BLaER1 (cell line): ENCODE measurements at regions not wholly inside any gene's neighbourhood (a gene's known extent, or its start where the extent isn't known, plus 50 kb on each side); places are given as distances from the start of the nearest gene placed in this dataset.

ENCODE experiments used
- H3K27ac ChIP-seq: shearing (Covaris generic); formaldehyde crosslinking; 2 replicates; pipeline ENCODE4 v1.8.1; 2022
- H3K27me3 ChIP-seq: shearing (Covaris generic); formaldehyde crosslinking; 2 replicates; pipeline ENCODE4 v1.8.1; 2022
- H3K36me3 ChIP-seq: shearing (Covaris generic); formaldehyde crosslinking; 2 replicates; pipeline ENCODE4 v1.8.1; 2022
- H3K4me1 ChIP-seq: shearing (Covaris generic); formaldehyde crosslinking; 2 replicates; pipeline ENCODE4 v1.8.1; 2022
- H3K4me2 ChIP-seq: shearing (Covaris generic); formaldehyde crosslinking; 2 replicates; pipeline ENCODE4 v1.8.1; 2022
- H3K4me3 ChIP-seq: shearing (Covaris generic); formaldehyde crosslinking; 2 replicates; pipeline ENCODE4 v1.8.1; 2022
- H3K9ac ChIP-seq: shearing (Covaris generic); formaldehyde crosslinking; 2 replicates; pipeline ENCODE4 v1.8.1; 2022
- H3K9me3 ChIP-seq: shearing (Covaris generic); formaldehyde crosslinking; 2 replicates; pipeline ENCODE4 v1.8.1; 2022
- H4K20me1 ChIP-seq: shearing (Covaris generic); formaldehyde crosslinking; 2 replicates; pipeline ENCODE4 v1.8.1; 2022
- Cebpa-rat ChIP-seq: shearing (Covaris generic); IDR thresholded peaks from 2 replicates; pipeline ENCODE4 v1.8.1; 2022

- H3K36me3 ChIP-seq: no peaks in the 10 kb centered on the region
- H3K27ac ChIP-seq: no peak overlapping the region
- no peaks in the 10 kb centered on the region for H3K27me3 ChIP-seq
- TF ChIP-seq Cebpa-rat: no peak
- no peak overlapping the region for H3K4me3 ChIP-seq
- no peak overlapping the region for H3K9ac ChIP-seq
- H3K4me2 ChIP-seq: no peak overlapping the region
- no peaks in the 10 kb centered on the region for H3K4me1 ChIP-seq
- no peaks in the 10 kb centered on the region for H3K9me3 ChIP-seq
- H4K20me1 ChIP-seq: no peaks in the 10 kb centered on the region
These were observed 265.7 kb downstream of the MTRR start for GRCh38 chr5:8134609-8135008.

- Histone ChIP-seq H3K4me3 (no peak overlapping the region), H3K9me3 (no peaks in the 10 kb centered on the region), H3K27ac (no peak overlapping the region), H3K36me3 (no peaks in the 10 kb centered on the region), H3K27me3 (no peaks in the 10 kb centered on the region), H4K20me1 (no peaks in the 10 kb centered on the region), H3K9ac (no peak overlapping the region), H3K4me2 (no peak overlapping the region), H3K4me1 (no peaks in the 10 kb centered on the region)
- no peak for TF ChIP-seq Cebpa-rat
These were observed 266.8 kb downstream of the MTRR start for GRCh38 chr5:8135742-8136141.

GRCh38 chr5:8136271-8136670 lies 267.3 kb downstream of the MTRR start:
- Histone ChIP-seq H3K36me3 (no peaks in the 10 kb centered on the region), H3K4me2 (no peak overlapping the region), H3K9me3 (no peaks in the 10 kb centered on the region), H4K20me1 (no peaks in the 10 kb centered on the region), H3K27me3 (no peaks in the 10 kb centered on the region), H3K27ac (no peak overlapping the region), H3K9ac (no peak overlapping the region), H3K4me3 (no peak overlapping the region), H3K4me1 (no peaks in the 10 kb centered on the region)
- TF ChIP-seq Cebpa-rat: no peak

DNA sequence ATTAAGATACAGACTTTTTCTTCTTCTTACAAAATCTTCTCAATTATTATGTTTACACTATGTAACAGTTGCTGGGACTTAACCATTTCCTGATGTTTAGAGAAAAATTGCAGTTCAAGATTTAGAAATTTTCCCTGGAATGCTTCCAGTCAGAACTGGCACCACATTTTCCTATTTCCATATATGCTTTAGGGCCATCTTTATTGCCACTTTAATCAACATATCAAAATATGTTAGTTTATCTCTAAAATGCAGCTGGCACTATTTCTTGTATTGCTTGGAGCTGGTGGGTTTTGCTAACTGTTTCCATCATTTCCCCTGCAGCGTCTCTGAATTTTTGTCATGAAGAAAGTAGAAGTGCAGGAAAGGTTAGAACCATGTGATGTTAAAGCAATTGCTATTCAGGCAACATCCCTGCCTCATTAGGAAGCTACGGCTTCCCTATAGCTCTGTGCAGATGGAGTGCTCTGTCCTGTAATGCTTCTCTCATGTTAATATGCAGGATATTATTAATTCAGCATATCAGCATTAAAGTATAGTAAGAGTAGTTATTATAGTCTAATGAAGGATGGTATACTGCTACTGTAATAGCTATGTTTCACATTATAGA lies 269.1 kb downstream of the MTRR start:
- no peaks in the 10 kb centered on the region for H4K20me1 ChIP-seq
- no peaks in the 10 kb centered on the region for H3K9me3 ChIP-seq
- no peaks in the 10 kb centered on the region for H3K36me3 ChIP-seq
- no peak overlapping the region for H3K9ac ChIP-seq
- H3K27me3 ChIP-seq: no peaks in the 10 kb centered on the region
- H3K4me1 ChIP-seq: no peaks in the 10 kb centered on the region
- H3K4me2 ChIP-seq: no peak overlapping the region
- H3K27ac ChIP-seq: no peak overlapping the region
- no peak overlapping the region for H3K4me3 ChIP-seq
- TF ChIP-seq Cebpa-rat: no peak

GRCh38 chr5:8138884-8139283 lies 269.9 kb downstream of the MTRR start:
- Histone ChIP-seq H3K36me3 (no peaks in the 10 kb centered on the region), H3K9me3 (no peaks in the 10 kb centered on the region), H3K27me3 (no peaks in the 10 kb centered on the region), H3K4me3 (no peak overlapping the region), H3K27ac (no peak overlapping the region), H3K4me2 (no peak overlapping the region), H4K20me1 (no peaks in the 10 kb centered on the region), H3K9ac (no peak overlapping the region), H3K4me1 (no peaks in the 10 kb centered on the region)
- no peak for TF ChIP-seq Cebpa-rat

DNA sequence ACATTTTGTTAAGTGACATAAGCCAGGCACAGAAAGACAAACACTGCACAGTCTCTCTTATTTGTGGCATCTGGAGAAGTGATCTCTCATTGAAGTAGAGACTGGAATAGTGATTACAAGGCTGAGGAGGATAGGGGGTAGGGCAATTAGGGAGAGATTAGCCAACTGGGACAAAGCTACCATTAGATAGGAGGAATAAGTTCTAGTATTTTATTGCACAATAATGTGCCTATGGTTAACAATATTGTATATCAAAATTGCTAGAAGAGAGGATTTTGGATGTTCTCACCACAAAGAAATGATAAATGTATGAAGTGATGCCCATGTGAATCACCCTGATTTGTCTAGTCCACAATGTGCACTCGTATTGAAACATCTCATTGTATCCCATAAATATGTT lies 281.8 kb downstream of the MTRR start:
- no peaks in the 10 kb centered on the region for H4K20me1 ChIP-seq
- no peak overlapping the region for H3K4me2 ChIP-seq
- no peak overlapping the region for H3K27ac ChIP-seq
- no peaks in the 10 kb centered on the region for H3K9me3 ChIP-seq
- no peak overlapping the region for H3K4me3 ChIP-seq
- H3K36me3 ChIP-seq: no peaks in the 10 kb centered on the region
- no peaks in the 10 kb centered on the region for H3K27me3 ChIP-seq
- no peak overlapping the region for H3K9ac ChIP-seq
- H3K4me1 ChIP-seq: no peaks in the 10 kb centered on the region
- no peak for TF ChIP-seq Cebpa-rat

- Histone ChIP-seq H3K4me3 (no peak overlapping the region), H3K9me3 (no peaks in the 10 kb centered on the region; the same call in 1 of the 2 replicates), H3K27ac (no peak overlapping the region), H3K9ac (no peak overlapping the region), H4K20me1 (no peaks in the 10 kb centered on the region), H3K4me1 (no peaks in the 10 kb centered on the region), H3K36me3 (no peaks in the 10 kb centered on the region), H3K4me2 (no peak overlapping the region), H3K27me3 (no peaks in the 10 kb centered on the region)
- TF ChIP-seq Cebpa-rat: no peak
These were observed 287.8 kb downstream of the MTRR start for GRCh38 chr5:8156706-8157105.

- TF ChIP-seq Cebpa-rat: no peak
- Histone ChIP-seq H4K20me1 (no peaks in the 10 kb centered on the region), H3K4me2 (no peak overlapping the region), H3K4me1 (no peaks in the 10 kb centered on the region), H3K9me3 (no peaks in the 10 kb centered on the region; the same call in 1 of the 2 replicates), H3K9ac (no peak overlapping the region), H3K27ac (no peak overlapping the region), H3K27me3 (no peaks in the 10 kb centered on the region), H3K4me3 (no peak overlapping the region), H3K36me3 (no peaks in the 10 kb centered on the region)
These were observed 288.4 kb downstream of the MTRR start for GRCh38 chr5:8157320-8157822.

DNA sequence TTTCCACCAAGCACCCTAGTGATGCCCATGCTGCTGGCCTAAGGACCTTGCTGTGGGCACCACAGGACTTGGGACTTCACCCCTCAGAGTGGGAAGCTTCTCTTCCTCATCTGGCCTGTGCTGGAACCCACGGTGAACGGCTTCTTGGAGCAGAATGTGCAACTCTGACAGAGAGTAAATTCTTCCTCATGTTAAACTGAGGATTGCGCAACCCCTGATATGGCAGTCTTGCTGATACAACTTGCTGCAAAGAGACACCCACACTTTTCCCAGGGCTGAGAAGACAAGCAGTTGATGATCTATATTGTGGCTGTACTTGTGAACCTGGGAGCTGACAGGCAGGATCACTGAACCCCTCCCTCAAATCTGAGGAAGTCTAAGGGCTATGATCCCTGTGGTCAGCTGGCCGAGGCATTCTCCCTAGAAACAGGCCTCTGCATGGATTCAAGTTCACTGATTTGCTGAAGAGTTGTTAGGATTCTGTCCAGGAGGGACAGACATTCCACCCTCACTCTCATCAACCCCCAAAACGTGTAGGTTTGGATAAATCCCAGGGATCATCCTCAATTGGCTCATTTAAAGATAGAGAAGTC lies 307.2 kb downstream of the MTRR start:
- Histone ChIP-seq H3K27ac (no peak overlapping the region), H3K27me3 (no peaks in the 10 kb centered on the region), H3K9me3 (no peaks in the 10 kb centered on the region), H3K4me3 (no peak overlapping the region), H3K4me1 (no peaks in the 10 kb centered on the region), H4K20me1 (no peaks in the 10 kb centered on the region), H3K36me3 (no peaks in the 10 kb centered on the region), H3K4me2 (no peak overlapping the region), H3K9ac (no peak overlapping the region)
- peak; percentile 99 for TF ChIP-seq Cebpa-rat

DNA sequence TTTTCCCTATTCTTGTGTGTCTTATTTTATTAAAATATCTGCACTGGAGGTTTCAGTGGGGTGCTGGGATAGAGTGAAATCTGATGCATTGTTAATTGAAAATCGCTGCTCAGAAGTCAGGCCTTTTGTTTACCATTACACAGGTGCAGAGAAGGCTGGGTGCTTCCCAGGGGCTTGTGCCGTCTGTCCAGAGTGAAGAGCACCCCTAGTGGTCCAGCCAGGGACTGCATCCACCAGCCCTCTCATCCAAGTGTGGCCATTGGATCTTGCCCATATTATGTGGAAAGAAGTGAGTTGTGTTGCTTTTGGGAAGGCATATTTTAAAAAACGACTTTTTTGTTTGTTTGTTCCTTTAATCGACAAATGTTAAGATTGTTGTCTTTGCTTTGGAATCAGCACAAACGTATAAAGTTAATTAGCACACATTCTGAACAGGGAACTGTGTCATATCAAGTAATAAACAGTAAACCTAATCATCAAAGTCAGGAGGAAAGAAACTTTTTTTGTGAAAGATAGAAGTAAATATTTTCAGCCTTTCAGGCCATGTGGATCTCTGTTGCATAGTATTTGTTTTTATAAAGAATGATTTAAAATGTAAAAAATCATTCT lies 315.6 kb downstream of the MTRR start:
- H3K4me3 ChIP-seq: no peak overlapping the region
- H3K4me2 ChIP-seq: no peak overlapping the region
- H3K9me3 ChIP-seq: peaks cover 7% of the 10 kb centered on the region
- H3K27ac ChIP-seq: no peak overlapping the region
- no peaks in the 10 kb centered on the region for H4K20me1 ChIP-seq
- no peaks in the 10 kb centered on the region for H3K36me3 ChIP-seq
- H3K9ac ChIP-seq: no peak overlapping the region
- H3K4me1 ChIP-seq: peaks cover 8% of the 10 kb centered on the region; the same call in 1 of the 2 replicates
- TF ChIP-seq Cebpa-rat: no peak
- no peaks in the 10 kb centered on the region for H3K27me3 ChIP-seq
